Stimulated activated CD4-positive, alpha-beta T cell treated with anti-CD3 and anti-CD28 coated beads, Interleukin-15, amount 100 ng/mL, for 1 hour (primary cell): ENCODE measurements at regions not wholly inside any gene's neighbourhood (a gene's known extent, or its start where the extent isn't known, plus 50 kb on each side); places are given as distances from the start of the nearest gene placed in this dataset.

Source experiments
- DNase-seq, 2 donors: peaks; one replicate each; pipeline ENCODE4 v3.0.0-alpha.2; 2020; ENCODE audit warnings: low read depth in 1 of 2, low spot score in 1 of 2

GRCh38 chr10:46227571-46227935 lies 59.2 kb upstream of the ANTXRL start:
- no peak for DNase-seq

- no peak for DNase-seq
Observed at GRCh38 chr10:46227936-46228562, 58.7 kb upstream of the ANTXRL start.

GRCh38 chr10:46228563-46229071 lies 58.2 kb upstream of the ANTXRL start:
- DNase-seq, result peak; percentile 14 to 31

GRCh38 chr10:46229144-46229563 lies 57.6 kb upstream of the ANTXRL start:
- no peak for DNase-seq

- no peak for DNase-seq
Observed at GRCh38 chr10:46230615-46231014, 56.2 kb upstream of the ANTXRL start.

- no peak for DNase-seq
Observed at GRCh38 chr10:46231087-46231486, 55.7 kb upstream of the ANTXRL start.

- no peak for DNase-seq
Observed at GRCh38 chr10:46232084-46232483, 54.7 kb upstream of the ANTXRL start.

GRCh38 chr10:46232666-46233065 lies 54.1 kb upstream of the ANTXRL start:
- no peak for DNase-seq

GRCh38 chr10:46233181-46233580 lies 53.6 kb upstream of the ANTXRL start:
- no peak for DNase-seq

GRCh38 chr10:46234026-46234425 lies 52.8 kb upstream of the ANTXRL start:
- DNase-seq, result peak in 1 of 2 donors; percentile 0

- no peak for DNase-seq
Observed at GRCh38 chr10:46234431-46235060, 52.3 kb upstream of the ANTXRL start.

- no peak for DNase-seq
Observed at GRCh38 chr10:46235705-46236545, 50.9 kb upstream of the ANTXRL start.

- no peak for DNase-seq
Observed at GRCh38 chr10:46236546-46236887, 50.3 kb upstream of the ANTXRL start.

GRCh38 chr10:46236941-46237681 lies 49.7 kb upstream of the ANTXRL start:
- no peak for DNase-seq
